Suprapubic skin (tissue), 3 donors: ENCODE measurements at regions not wholly inside any gene's neighbourhood (a gene's known extent, or its start where the extent isn't known, plus 50 kb on each side); places are given as distances from the start of the nearest gene placed in this dataset.

Experiments
- CTCF ChIP-seq, 2 donors: fragments of 200-600 bp in 1 of 2; fragments of 450-650 bp in 1 of 2; sonication (generic) in 1 of 2; IDR thresholded peaks; one replicate each; pipeline ENCODE4 v1.5.1; 2016 to 2019; ENCODE audit warnings: antibody characterized with exemption in 2 of 2, mild to moderate bottlenecking in 1 of 2, moderate library complexity in 1 of 2
- POLR2AphosphoS5 ChIP-seq, 3 donors: sonication (generic); formaldehyde crosslinking; IDR thresholded peaks; one replicate each; pipeline ENCODE4 v1.6.1; 2017; ENCODE audit warnings: antibody characterized with exemption in 3 of 3

- TF ChIP-seq POLR2AphosphoS5 (IDR thresholded peaks at IDR 0.05) = no peak
- no peak for TF ChIP-seq CTCF (IDR thresholded peaks at IDR 0.05)
Observed at GRCh38 chr6:91358986-91359385, 772.1 kb upstream of the MAP3K7 start.
